Liver (tissue), 8 donors: ENCODE measurements at regions not wholly inside any gene's neighbourhood (a gene's known extent, or its start where the extent isn't known, plus 50 kb on each side); places are given as distances from the start of the nearest gene placed in this dataset.

ENCODE experiments used
- DNase-seq: peaks from one replicate; pipeline ENCODE4 v3.0.0-alpha.2; 2017; ENCODE audit warnings: low spot score
- H3K27ac ChIP-seq, 2 donors: one replicate each; pipeline ENCODE4 v1.7.0; 2013; ENCODE audit warnings: inconsistent platforms in 2 of 2, low read length in 2 of 2, control low read depth in 1 of 2, low read depth in 1 of 2, mild to moderate bottlenecking in 1 of 2
- H3K27me3 ChIP-seq, 4 donors: one replicate each; pipeline versions ENCODE4 v1.6.1 to v1.7.0; 2013; ENCODE audit warnings: low read length in 3 of 4, inconsistent platforms in 1 of 4, mild to moderate bottlenecking in 1 of 4, moderate library complexity in 1 of 4; ENCODE audit not compliant: control insufficient read depth in 4 of 4, insufficient read depth in 4 of 4
- H3K36me3 ChIP-seq, 4 donors: one replicate each; pipeline versions ENCODE4 v1.6.1 to v1.7.0; 2013; ENCODE audit warnings: low read length in 3 of 4, mild to moderate bottlenecking in 3 of 4, low read depth in 1 of 4, moderate library complexity in 1 of 4; ENCODE audit not compliant: control insufficient read depth in 4 of 4, insufficient read depth in 3 of 4
- H3K4me1 ChIP-seq, 4 donors: one replicate each; pipeline versions ENCODE4 v1.6.1 to v1.7.0; 2013; ENCODE audit warnings: low read length in 3 of 4, mild to moderate bottlenecking in 3 of 4, moderate library complexity in 1 of 4; ENCODE audit not compliant: control insufficient read depth in 4 of 4, insufficient read depth in 4 of 4
- H3K4me3 ChIP-seq, 3 donors: one replicate each; pipeline versions ENCODE4 v1.6.1 to v1.7.0; 2013; ENCODE audit warnings: low read length in 3 of 3, control low read depth in 1 of 3, low read depth in 1 of 3, mild to moderate bottlenecking in 1 of 3
- H3K9ac ChIP-seq, 2 donors: one replicate each; pipeline ENCODE4 v1.7.0; 2013; ENCODE audit warnings: low read length in 2 of 2, mild to moderate bottlenecking in 2 of 2, moderate library complexity in 2 of 2, control low read depth in 1 of 2, low read depth in 1 of 2
- H3K9me3 ChIP-seq, 4 donors: one replicate each; pipeline versions ENCODE4 v1.6.1 to v1.7.0; 2013; ENCODE audit warnings: low read length in 3 of 4; ENCODE audit not compliant: control insufficient read depth in 4 of 4
- EGR1 ChIP-seq, 2 donors: IDR thresholded peaks; 2 replicates each; pipeline ENCODE4 v1.6.1; 2016 to 2018; ENCODE audit warnings: antibody characterized with exemption in 2 of 2, low read depth in 2 of 2
- FOXA1 ChIP-seq: IDR thresholded peaks from 2 replicates; pipeline ENCODE4 v1.6.1; 2016; ENCODE audit warnings: antibody characterized with exemption
- HNF4A ChIP-seq, 2 donors: conservative IDR thresholded peaks; 2 replicates each; pipeline ENCODE4 v1.6.1; 2016; ENCODE audit warnings: antibody characterized with exemption in 2 of 2, mild to moderate bottlenecking in 2 of 2
- JUND ChIP-seq, 2 donors: IDR thresholded peaks; 2 replicates each; pipeline ENCODE4 v1.6.1; 2016; ENCODE audit warnings: antibody characterized with exemption in 2 of 2
- NR2F2 ChIP-seq: IDR thresholded peaks from 2 replicates; pipeline ENCODE4 v1.6.1; 2016; ENCODE audit warnings: antibody characterized with exemption
- RXRA ChIP-seq, 2 donors: IDR thresholded peaks; 2 replicates each; pipeline ENCODE4 v1.6.1; 2017 to 2018; ENCODE audit warnings: antibody characterized with exemption in 2 of 2, mild to moderate bottlenecking in 1 of 2
- SP1 ChIP-seq: IDR thresholded peaks from 2 replicates; pipeline ENCODE4 v1.6.1; 2018; ENCODE audit warnings: antibody characterized with exemption, mild to moderate bottlenecking
- TAF1 ChIP-seq: conservative IDR thresholded peaks from 2 replicates; pipeline ENCODE4 v1.6.1; 2016; ENCODE audit warnings: antibody characterized with exemption, mild to moderate bottlenecking
- ZBTB33 ChIP-seq: IDR thresholded peaks from 2 replicates; pipeline ENCODE4 v1.6.1; 2016; ENCODE audit warnings: antibody characterized with exemption
- WGBS: extraction: QIAGEN DNeasy Blood & Tissue Kit; methylation state at CpG from one replicate; pipeline ENCODE4 v1.1.7; 2013; 5-methylcytosine and 5-hydroxymethylcytosine counted together
- TF ChIP-seq, protein P1 (sequence below): fragments of 150-350 bp; IDR thresholded peaks from 2 replicates; pipeline ENCODE4 v1.5.1; 2017; ENCODE audit warnings: improper control_type of control experiment, low read depth, low read length; ENCODE audit not compliant: missing input control
- donor health status: healthy.
- donor health status: healthy.
- donor health status: healthy.
- donor health status: healthy.
- donor health status: healthy.

- TF ChIP-seq, protein P1, sequence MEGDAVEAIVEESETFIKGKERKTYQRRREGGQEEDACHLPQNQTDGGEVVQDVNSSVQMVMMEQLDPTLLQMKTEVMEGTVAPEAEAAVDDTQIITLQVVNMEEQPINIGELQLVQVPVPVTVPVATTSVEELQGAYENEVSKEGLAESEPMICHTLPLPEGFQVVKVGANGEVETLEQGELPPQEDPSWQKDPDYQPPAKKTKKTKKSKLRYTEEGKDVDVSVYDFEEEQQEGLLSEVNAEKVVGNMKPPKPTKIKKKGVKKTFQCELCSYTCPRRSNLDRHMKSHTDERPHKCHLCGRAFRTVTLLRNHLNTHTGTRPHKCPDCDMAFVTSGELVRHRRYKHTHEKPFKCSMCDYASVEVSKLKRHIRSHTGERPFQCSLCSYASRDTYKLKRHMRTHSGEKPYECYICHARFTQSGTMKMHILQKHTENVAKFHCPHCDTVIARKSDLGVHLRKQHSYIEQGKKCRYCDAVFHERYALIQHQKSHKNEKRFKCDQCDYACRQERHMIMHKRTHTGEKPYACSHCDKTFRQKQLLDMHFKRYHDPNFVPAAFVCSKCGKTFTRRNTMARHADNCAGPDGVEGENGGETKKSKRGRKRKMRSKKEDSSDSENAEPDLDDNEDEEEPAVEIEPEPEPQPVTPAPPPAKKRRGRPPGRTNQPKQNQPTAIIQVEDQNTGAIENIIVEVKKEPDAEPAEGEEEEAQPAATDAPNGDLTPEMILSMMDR, result no peak
- no peak for TF ChIP-seq NR2F2
Measured at GRCh38 chrX:129233786-129234185, 289.5 kb downstream of the SMARCA1 start (continued).

GRCh38 chrX:129230850-129231512, 292.3 kb downstream of the SMARCA1 start:
- Histone ChIP-seq H3K9ac (no peak overlapping the region), H3K4me3 (no peak overlapping the region), H3K9me3 (peaks cover 0 to 3% (median 0%) of the 10 kb centered on the region in 4 donors), H3K27me3 (no peaks in the 10 kb centered on the region), H3K36me3 (no peaks in the 10 kb centered on the region), H3K27ac (peak overlapping the region in 1 of 2 donors; percentile 25), H3K4me1 (peaks cover 0 to 12% (median 6%) of the 10 kb centered on the region in 4 donors)
- peak; percentile 34 for DNase-seq
- WGBS, result 25% methylated on average over 5 of the region's 5 CpGs
- TF ChIP-seq RXRA (IDR thresholded peaks at IDR 0.05), result peak in 1 of 2 donors; percentile 48
- TF ChIP-seq NR2F2, result no peak
- TF ChIP-seq SP1, result peak; percentile 31
- peak; percentile 70 to 79 for TF ChIP-seq HNF4A (conservative IDR thresholded peaks at IDR 0.05)

DNA sequence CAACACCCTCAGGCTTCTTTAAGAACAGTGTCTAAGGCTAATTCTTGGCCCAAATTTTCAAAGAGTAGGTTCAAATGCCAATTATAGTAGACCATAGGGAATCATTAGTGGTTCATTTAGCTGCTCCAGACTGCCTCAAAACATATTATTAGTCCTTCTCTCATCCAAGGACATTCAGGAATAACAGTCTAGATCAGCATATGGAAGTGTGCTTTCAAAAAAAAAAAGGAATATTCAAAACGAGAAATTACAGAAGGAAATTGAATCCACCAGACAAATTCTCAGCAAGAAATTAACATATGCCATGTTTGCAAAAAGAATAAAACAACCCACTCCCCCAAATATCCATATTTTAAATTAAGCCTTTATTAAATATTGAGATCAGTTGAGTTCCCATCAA, 293.1 kb downstream of the SMARCA1 start:
- WGBS, result 70% methylated on average over 1 of the region's 1 CpG
- no peak overlapping the region for H3K9ac ChIP-seq
- H3K4me1 ChIP-seq, result peaks cover 0 to 12% (median 6%) of the 10 kb centered on the region in 4 donors
- no peaks in the 10 kb centered on the region for H3K36me3 ChIP-seq
- no peak for DNase-seq
- H3K4me3 ChIP-seq, result no peak overlapping the region
- no peak overlapping the region for H3K27ac ChIP-seq
- TF ChIP-seq, protein P1, result no peak
- TF ChIP-seq RXRA (IDR thresholded peaks at IDR 0.05), result no peak
- no peak for TF ChIP-seq EGR1 (IDR thresholded peaks at IDR 0.05; ENCODE audit: low read depth in 2 of 2)
- TF ChIP-seq SP1, result no peak
- TF ChIP-seq HNF4A (conservative IDR thresholded peaks at IDR 0.05), result no peak
- no peak for TF ChIP-seq ZBTB33
- TF ChIP-seq JUND (IDR thresholded peaks at IDR 0.05), result no peak
- no peak for TF ChIP-seq TAF1
- TF ChIP-seq FOXA1, result no peak
- peaks cover 0 to 3% (median 0%) of the 10 kb centered on the region in 4 donors for H3K9me3 ChIP-seq
- no peaks in the 10 kb centered on the region for H3K27me3 ChIP-seq
